A549 (cell line): ENCODE measurements at regions not wholly inside any gene's neighbourhood (a gene's known extent, or its start where the extent isn't known, plus 50 kb on each side); places are given as distances from the start of the nearest gene placed in this dataset.

Source experiments
- CTCF ChIP-seq: fragments of >200 bp; sonication (Bioruptor Twin); formaldehyde crosslinking; IDR thresholded peaks from 3 replicates; pipeline ENCODE4 v1.5.1; 2016
- EHF ChIP-seq: fragments of 250-450 bp; sonication (Bioruptor Pico); IDR thresholded peaks from 2 replicates; pipeline ENCODE4 v1.5.0; 2020; ENCODE audit warnings: mild to moderate bottlenecking
- ELK1 ChIP-seq: fragments of 150-350 bp; IDR thresholded peaks from 2 replicates; pipeline ENCODE4 v1.6.1; 2014; ENCODE audit warnings: low read depth, mild to moderate bottlenecking, low read length
- EP300 ChIP-seq, 2 experiments: fragments of >200 bp; sonication (Bioruptor Twin); formaldehyde crosslinking; IDR thresholded peaks; 2 replicates in 1 of 2; 3 replicates in 1 of 2; pipeline ENCODE4 v1.6.1; 2016 to 2017
- REST ChIP-seq: fragments of 200-600 bp; sonication (generic); IDR thresholded peaks from 2 replicates; pipeline ENCODE4 v1.6.1; 2016; ENCODE audit warnings: antibody characterized with exemption, mild to moderate bottlenecking, moderate library complexity
- SMC3 ChIP-seq: fragments of >200 bp; sonication (Bioruptor Twin); formaldehyde crosslinking; IDR thresholded peaks from 3 replicates; pipeline ENCODE4 v1.6.1; 2018; ENCODE audit warnings: inconsistent platforms
- ZFP36 ChIP-seq: fragments of 450-650 bp; IDR thresholded peaks from 2 replicates; pipeline ENCODE4 v1.6.1; 2014; ENCODE audit warnings: borderline replicate concordance; ENCODE audit not compliant: partially characterized antibody
- ZSCAN20 ChIP-seq: fragments of 250-450 bp; sonication (Bioruptor Pico); IDR thresholded peaks from 2 replicates; pipeline ENCODE4 v1.8.0; 2022; ENCODE audit warnings: mild to moderate bottlenecking, moderate library complexity

- TF ChIP-seq ZFP36 (no peak), ZSCAN20 (no peak), EP300 (IDR thresholded peaks at IDR 0.05) (no peak), SMC3 (no peak), CTCF (no peak), ELK1 (no peak), EHF (CRISPR knock-in tag) (no peak), REST (no peak)
Observed at GRCh38 chr20:40562031-40562430, 127.0 kb downstream of the MAFB start.
